ENCODE measurements at regions not wholly inside any gene's neighbourhood (a gene's known extent, or its start where the extent isn't known, plus 50 kb on each side); places are given as distances from the start of the nearest gene placed in this dataset.

GRCh38 chr18:43389163-43389562 lies 111.9 kb upstream of the SYT4 start:
- TF ChIP-seq CTCF (IDR thresholded peaks at IDR 0.05; ENCODE audit: insufficient read depth, low read depth, low read length): no peak
- TF ChIP-seq EZH2 (IDR thresholded peaks at IDR 0.05; ENCODE audit: insufficient read depth, low read length): no peak
